Stimulated activated CD8-positive, alpha-beta memory T cell treated with anti-CD3 and anti-CD28 coated beads, Interleukin-7, amount 100 ng/mL, for 48 hours (primary cell): ENCODE measurements at regions not wholly inside any gene's neighbourhood (a gene's known extent, or its start where the extent isn't known, plus 50 kb on each side); places are given as distances from the start of the nearest gene placed in this dataset.

Source experiments
- DNase-seq, 2 donors: peaks; one replicate each; pipeline ENCODE4 v3.0.0-alpha.2; 2020; ENCODE audit warnings: low read depth in 1 of 2; ENCODE audit errors: extremely low read depth in 1 of 2

GRCh38 chr2:188119112-188119838 is 172.4 kb upstream of the GULP1 start:
- no peak for DNase-seq

GRCh38 chr2:188122985-188123384 is 168.7 kb upstream of the GULP1 start:
- no peak for DNase-seq

- DNase-seq: no peak
Observed at GRCh38 chr2:188129677-188130076, 162.0 kb upstream of the GULP1 start.

DNA sequence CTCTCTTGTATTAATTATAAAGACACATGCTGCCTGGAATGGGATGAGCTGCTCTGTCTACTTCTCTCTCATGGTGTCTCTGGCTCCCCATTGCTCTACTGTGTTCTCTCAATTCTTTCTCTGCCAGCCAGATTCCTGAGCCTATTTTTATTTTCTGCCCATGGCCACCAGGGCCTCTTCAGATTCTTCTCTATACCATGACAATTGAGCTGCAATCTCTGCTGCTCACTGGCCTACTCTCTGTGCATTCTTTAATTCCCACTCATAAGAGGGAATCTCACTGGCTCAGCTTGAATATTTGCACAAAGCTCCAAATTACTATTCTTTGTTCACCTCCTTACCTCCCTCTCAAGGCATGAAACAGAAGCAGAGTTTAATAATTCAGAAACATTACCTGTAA is 161.4 kb upstream of the GULP1 start:
- no peak for DNase-seq

- DNase-seq: no peak
Observed at GRCh38 chr2:188131281-188131680, 160.4 kb upstream of the GULP1 start.

DNA sequence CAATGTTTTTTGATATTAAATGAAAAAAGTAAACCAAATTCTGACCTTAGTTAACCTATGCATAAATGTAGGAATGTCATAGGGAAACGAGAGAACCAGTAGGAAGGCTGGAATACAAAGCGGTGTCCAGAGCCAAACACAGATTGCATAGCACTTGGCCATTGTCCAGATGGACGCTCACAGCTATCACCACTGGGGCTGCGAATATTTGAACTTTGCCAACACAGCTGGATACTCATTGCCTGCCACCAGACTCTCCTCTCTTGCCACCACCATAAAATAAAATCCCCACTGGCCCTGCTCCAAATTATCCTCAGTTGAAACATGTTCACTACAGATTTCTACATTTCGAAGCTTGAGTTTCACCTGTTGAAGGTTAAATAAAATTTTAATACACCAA is 159.3 kb upstream of the GULP1 start:
- DNase-seq: no peak

- DNase-seq: no peak
Observed at GRCh38 chr2:188134241-188134640, 157.4 kb upstream of the GULP1 start.

DNA sequence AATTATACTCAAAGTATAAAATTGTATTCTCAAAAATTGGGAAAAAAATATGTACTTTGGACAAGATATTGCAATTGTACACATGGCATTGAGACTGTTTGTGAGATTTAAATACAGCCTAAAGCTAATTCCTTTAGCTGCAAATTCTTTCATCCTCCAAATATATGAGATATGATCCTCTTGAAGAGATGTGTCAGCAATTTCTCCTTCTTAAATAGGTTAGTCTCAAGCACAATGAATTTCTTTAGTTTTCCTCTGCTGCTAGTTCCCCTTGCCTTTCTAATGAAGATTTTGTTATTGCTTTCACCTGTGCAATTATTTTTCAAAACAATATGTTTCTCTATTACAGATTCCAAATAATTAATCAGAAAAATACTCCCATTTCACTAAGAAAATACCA is 153.4 kb upstream of the GULP1 start:
- DNase-seq: no peak

GRCh38 chr2:188142088-188142487 is 149.6 kb upstream of the GULP1 start:
- no peak for DNase-seq

- no peak for DNase-seq
Observed at GRCh38 chr2:188142636-188143295, 148.9 kb upstream of the GULP1 start.

GRCh38 chr2:188145885-188146284 is 145.8 kb upstream of the GULP1 start:
- no peak for DNase-seq

- no peak for DNase-seq
Observed at GRCh38 chr2:188146888-188147287, 144.8 kb upstream of the GULP1 start.

DNA sequence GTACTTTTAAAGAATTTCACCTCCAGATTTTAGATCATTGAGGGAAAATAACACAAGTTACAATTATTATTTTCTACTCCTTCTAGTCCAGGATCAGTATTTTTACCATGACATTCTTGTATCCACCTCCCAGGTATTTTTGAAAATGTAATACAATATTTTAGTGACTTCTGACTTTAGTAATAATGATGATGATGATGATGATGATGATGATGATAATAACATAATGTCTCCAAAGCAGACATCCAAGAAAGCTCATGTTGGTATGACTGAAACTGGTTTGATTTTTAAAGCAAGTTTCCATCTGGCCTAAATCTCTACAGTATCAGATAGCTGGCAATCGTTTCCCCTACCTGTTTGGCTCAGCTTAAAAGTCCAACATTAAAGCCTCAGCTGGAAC is 140.0 kb upstream of the GULP1 start:
- DNase-seq: no peak

- no peak for DNase-seq
Observed at GRCh38 chr2:188158337-188159100, 133.2 kb upstream of the GULP1 start.

GRCh38 chr2:188159484-188159883 is 132.2 kb upstream of the GULP1 start:
- DNase-seq: no peak

DNA sequence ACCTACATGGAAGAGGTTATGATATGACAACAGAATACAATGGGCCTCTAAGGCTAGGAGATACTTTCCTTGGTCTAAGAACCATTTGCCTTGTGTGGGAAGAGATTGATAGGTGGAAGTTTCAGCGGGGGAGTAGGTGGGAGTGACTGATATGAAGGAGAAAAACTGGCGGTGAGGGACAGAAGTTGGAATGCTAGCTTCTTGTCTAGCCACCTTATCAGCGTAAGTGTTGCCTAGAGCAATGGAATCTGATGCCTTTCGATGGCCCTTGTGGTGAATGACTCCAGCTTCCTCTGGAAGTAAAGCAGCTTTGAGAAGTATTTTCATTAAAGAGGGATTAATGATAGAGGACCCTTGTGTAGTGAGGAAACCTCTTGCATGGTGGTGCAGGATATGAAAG is 121.3 kb upstream of the GULP1 start:
- no peak for DNase-seq

- DNase-seq: no peak
Observed at GRCh38 chr2:188176620-188177019, 115.1 kb upstream of the GULP1 start.

DNA sequence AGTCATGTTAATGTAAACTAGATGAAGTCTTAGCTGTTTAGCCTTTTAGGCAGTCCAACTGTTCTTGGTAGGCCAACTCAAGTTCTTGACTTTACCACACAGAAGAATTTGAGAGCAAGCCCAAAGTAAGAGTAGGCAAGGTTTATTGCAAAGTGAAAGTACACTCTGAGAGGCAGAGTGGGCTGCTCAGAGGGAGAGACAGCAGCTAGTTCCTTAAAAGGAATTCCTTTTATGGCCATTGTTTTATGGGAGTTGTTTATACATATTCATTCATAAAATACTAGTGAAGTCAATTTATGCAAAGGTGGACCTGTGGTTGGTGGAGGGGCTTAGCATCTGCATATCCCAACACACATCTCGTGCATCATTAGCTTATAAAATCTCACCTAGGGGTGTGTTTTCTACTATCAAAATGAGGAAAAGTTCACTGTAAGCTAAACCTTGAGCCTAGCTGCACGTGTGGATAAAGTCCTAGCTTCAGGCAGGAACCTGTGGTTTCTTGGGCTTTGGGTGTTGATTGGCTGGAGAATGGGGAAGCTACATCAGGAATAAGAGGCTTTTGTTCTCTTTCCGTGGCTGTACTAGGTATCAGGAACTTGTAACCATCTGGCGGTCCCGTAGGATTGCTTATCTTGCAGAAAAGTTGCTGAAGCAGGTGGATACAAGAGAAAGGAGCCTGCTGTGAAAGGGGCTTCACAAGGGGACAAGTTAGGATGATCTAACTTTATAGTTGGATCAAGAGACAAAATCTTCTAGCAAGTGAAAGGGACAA is 110.4 kb upstream of the GULP1 start:
- no peak for DNase-seq

- no peak for DNase-seq
Observed at GRCh38 chr2:188181884-188182283, 109.8 kb upstream of the GULP1 start.

DNA sequence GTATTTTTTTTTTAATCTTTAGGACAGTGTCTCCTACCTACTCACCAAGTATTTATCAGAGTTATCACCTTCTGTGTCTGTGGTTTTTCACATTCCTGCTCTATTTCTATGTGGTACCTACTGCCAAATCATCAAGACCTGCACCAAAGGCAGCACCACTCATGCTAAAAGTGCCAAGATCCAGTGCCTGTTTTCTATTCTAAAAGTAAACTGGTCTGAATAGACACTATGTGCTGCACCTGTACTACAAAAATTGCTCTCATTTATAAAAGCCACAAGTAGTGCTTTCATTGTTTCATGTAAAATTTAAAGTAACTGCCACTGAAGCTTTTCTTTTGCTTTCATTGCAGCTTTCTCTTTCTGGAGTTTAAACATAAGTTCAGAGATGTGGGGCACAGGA is 103.9 kb upstream of the GULP1 start:
- DNase-seq: no peak

GRCh38 chr2:188189356-188189755 is 102.3 kb upstream of the GULP1 start:
- DNase-seq: no peak
